ENCODE measurements at regions not wholly inside any gene's neighbourhood (a gene's known extent, or its start where the extent isn't known, plus 50 kb on each side); places are given as distances from the start of the nearest gene placed in this dataset.
"Not testable (repeated sequence)": the region's sequence is repeated elsewhere in the genome, so short reads cannot be mapped to it uniquely, and the experiment has no call there.

DNA sequence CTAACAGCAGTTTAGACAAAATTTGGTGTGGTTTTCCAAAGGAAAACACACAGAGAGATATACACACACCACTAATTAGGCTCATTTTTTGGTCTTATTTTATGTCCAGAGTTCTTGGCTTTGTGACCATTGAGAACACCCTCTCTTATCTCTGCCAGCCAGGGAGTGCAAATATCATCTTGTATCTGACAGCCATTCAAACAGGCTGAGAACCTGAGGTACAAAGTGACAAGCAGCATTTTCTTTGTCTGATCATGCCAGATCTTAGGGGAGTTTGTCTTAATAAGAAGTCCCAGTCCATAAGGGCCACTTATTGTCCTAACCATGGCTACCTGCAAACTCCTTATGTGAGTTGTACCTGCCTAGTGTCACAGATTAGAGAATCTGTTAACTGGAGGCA lies 1165.2 kb downstream of the BRINP3 start:
- no peak for DNase-seq

DNA sequence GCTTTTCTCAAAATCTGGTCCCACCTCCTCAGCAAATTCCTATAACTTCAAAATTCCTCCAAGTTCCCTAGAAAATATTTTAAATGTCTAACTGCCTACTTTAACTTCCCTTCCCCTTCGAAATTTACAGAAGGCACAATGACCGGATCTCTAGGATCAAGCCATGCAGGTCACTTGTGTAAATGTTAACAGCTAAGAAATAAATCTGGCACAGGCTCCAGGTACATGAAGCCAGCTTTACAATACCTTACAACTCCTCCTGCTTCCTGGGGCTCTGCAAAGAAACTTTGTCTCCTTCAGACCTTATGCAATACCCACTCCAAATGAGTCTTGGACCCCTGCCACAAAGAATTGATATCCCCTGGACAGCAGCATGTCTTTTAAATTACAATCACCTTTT lies 1164.2 kb downstream of the BRINP3 start:
- DNase-seq: no peak

DNA sequence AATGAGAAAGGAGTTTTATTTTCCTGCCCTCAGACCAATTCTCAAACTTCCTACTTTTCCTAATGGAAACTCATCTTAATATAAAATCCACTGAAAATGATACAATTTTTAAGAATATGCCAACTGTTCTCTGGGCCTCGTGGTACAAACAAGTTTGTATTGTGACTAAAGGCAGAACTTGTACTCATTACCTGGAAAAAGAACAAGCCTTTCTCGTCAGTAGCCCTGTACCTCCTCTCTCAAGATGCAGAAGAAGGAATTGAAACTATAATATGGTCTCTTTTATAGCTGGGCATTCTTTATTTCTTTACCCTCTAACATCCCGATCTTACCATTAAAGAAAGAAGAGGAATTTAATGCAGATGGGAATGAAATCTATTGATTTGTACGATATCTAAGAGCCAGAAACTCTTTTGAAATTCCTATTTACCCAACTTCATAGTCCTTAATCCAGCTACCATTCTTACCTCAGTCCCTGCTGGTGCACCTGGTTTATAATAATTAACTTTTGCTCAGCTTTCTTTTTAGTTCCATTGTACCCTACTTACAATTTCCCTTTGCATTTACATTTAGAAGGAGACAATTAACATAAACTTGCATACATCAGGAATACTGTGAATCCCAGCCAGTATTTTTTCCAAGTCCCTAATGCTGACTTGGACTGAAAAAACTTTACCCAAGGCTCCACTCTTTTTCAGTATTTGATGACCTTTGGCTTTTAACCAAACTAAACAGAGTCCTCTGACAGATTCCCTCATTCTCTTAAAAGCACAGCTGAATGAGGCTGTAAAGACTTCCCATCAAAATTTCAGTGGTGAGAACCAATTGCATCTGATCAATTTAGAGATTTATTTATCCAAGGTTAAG lies 1162.4 kb downstream of the BRINP3 start:
- no peak for DNase-seq

DNA sequence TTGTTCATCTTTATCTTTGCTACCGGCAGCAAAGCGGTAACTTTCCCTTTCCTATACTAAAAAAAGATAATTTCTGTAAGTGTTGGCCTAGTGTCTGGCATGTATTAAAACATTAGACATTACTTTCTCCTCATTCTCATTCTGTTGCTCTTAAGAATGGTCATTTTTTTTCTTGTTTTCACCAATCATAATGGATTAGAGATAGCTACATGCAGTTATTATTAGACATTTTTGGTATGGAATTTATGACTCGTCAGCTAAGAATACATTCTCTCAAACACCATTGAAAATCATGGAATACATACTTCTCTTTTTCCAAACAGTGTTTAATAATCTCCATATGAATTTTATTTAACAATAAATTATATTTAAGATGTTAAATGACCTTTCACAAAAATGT lies 1154.6 kb downstream of the BRINP3 start:
- DNase-seq: no peak

DNA sequence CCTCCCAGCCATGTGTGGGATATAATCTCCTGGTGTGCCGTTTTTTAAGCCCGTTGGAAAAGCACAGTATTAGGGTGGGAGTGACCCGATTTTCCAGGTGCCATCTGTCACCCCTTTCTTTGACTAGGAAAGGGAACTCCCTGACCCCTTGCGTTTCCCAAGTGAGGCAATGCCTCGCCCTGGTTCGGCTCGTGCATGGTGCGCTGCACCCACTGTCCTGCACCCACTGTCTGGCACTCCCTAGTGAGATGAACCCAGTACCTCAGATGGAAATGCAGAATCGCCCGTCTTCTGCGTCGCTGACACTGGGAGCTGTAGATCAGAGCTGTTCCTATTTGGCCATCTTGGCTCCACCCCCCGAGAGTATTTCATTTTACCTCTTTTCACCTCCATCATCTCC lies 1146.6 kb downstream of the BRINP3 start:
- not testable (repeated sequence) for DNase-seq

DNA sequence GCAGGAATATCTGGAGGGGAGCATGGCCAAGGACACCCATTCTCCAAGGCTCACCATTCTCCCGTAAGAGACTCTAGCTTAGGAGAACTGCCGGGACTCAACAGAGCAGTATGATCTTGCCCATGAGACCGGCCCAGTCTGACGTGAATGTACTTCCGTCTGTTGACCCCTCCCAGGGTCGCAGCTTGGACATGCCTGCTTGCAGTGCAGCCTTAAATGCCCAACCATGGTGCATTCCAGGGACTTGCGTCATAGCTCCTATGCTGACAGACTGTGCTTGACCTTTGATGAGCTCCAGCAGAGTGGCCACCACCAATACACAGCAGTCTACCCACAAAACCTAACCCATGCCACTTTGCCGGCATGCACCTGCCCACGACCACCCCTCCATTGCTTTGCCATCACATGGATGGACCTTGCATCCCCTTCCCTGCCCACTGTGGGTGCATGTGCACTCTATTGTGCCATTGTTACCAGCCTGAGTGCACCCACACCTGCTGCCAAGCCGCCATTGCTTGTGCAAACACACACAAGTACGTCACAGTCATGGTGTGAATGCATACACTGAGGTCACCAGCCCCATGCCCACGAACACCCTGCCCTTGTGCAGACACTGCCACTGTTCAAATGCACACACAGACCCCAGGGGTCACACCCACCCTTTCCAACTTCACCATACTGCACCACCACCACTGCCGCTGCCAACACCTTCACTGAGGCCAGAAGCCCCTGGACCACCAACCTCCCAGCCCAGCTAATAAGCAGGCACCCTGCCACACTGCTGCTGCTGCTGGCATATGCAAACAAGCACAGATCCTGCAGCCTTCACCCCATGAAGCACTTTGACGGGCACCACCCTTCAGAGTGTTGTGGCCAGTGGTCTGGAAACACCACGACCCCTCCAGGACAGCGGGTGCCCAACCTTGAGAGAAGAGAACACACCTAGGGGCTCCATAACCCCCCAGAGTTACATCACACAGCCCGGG lies 1141.3 kb downstream of the BRINP3 start:
- no peak for DNase-seq

DNA sequence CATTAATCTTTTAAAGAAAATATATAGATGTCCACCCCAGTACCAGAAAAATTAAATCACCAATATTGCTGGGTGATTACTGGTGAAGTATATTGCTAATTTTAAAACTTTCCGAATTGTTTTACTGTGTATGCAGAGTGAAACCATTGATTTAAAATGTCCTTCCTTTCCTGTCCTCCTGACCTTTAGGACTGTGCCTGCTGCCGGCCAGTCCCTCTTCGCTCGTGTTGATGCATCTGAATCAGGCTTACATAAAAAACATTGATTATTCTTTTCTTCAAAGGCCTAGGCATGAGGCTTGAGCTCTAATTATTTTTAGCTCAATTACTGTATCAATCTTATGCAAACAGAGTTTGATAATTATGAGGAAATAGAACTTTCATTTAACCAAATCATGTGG lies 1128.1 kb downstream of the BRINP3 start:
- DNase-seq: no peak

DNA sequence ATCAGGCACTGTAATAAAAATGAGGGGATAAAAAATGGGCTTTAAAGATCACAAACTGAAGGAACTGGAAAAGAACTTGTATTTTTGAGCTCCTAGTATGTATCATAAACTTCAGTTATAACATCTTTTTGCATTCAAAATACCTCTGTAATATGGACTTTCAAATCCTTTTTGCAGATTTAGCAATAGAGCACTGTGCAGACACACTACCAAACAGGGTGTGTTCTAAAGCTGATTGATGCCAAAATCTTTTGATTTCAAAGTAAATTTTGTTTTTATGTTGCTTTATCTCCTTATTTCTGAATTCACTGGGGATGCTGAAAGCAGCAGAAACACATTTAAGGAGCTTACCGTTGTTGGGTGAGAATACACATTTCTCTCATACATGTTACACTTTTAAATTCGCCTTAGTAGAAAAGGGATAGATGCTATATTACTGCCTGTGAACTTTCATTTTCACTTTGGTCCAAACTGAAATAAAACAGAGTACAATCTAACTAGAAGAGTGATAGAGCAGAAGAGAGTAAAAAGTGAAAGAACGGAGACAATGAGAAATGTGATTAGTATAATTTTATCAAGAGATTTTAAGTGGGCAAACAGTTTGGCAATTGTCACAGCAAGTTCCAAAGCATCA lies 1126.6 kb downstream of the BRINP3 start:
- DNase-seq: no peak

DNA sequence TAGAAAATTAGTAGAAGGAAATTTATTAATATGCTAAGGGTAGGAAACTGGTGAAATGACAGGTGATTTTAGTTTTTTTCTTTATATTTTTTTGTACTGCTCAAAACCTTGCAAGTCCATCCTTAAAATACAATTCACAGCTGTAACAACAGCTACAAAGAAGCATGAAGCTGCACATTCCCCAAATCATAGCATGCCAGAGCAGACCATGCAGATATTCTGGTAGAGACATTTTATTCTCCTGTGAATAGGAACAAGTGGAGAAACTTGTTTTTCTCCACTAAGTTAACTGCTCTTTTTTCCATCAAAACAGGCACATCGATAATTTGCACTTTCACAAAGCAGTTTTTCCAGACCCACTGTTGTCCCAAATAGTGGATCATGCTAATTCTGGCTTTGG lies 1125.7 kb downstream of the BRINP3 start:
- DNase-seq: no peak

DNA sequence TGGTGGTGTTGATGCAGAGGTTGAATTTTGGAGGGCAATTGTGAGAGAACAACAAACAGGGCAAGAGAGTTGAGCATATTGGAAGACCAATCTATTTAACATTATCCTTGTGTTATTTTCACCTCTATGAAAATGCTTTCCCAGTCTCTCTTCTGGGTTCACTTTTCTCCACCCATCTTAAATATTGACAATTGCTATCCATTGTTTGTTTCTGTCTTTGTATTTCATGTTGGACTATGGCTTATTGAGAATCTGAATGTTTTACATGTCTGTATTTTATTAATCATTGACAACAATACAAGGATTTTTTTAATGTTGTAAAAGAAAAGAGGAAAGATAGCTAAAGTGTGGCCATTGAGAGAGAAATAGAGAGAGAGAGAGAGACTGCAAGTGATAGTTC lies 1121.5 kb downstream of the BRINP3 start:
- no peak for DNase-seq

DNA sequence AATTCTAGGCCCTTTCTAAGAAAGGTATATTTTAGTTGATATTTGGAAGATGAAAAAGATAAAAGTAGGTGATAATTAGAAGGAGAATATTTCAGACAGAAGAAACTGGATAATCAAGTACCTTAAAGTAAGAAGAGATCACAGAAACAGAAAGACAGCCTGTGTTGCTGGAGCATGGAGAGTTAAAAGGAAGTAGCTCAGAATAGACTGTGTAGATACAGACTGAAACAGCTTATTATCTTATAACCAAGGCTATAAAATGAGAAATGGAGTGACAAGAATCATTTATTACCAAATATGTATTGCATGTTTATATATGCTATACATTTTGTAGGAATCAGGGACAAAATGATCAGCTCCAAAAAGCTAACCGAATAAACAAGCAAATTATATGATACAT lies 1120.3 kb downstream of the BRINP3 start:
- no peak for DNase-seq

DNA sequence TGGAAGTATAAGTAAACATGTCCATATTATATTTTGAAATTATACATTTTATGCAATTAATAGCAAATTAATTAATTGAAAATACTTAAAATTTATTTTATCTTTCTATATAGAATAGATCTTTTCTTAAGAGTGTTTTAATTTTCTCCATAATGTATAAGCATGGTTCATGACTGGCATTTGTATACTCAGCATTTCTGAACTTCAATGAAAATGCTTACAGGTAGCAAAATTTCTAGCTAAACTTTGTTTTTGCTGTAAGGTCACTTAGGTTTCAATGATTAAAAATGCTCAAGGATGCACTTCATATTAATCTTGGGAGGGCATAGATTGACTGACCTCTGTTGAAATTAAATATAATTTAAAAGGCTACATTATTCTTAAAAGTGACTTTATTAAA lies 1108.1 kb downstream of the BRINP3 start:
- no peak for DNase-seq

DNA sequence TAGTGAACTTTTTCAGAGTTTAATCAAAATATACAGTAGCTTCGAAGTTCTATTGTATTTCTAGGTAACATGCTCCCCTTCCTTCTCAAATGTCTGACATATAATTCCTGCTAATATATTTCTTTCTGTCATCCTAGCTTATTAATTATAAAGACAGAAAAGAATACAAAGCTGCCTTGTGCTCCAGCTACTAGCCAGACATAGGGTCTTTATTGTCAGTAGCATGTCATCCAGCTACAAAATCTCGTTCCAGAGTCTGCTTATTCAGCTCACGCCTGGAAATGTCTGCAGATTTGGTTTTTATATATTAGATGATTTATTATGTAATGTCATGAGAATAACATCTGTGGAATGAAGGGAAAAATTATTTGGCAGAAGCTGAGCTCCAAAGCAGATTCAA lies 1102.8 kb downstream of the BRINP3 start:
- no peak for DNase-seq

DNA sequence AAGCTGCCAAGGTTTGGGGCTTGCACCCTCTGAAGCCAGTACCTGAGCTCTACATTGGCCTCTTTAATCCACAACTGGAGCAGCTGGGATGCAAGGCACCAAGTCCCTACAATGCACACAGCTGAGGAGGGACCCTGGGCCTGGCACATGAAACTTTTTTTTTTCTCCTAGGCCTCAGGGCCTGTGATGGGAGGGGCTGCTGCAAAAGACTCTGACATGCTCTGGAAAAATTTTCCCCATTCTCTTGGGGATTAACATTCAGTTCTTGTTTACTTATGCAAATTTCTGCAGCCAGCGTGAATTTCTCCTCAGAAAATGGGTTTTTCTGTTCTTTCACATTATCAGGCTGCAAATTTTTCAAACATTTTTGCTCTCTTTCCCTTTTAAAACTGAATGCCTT lies 1072.2 kb downstream of the BRINP3 start:
- DNase-seq: no peak

DNA sequence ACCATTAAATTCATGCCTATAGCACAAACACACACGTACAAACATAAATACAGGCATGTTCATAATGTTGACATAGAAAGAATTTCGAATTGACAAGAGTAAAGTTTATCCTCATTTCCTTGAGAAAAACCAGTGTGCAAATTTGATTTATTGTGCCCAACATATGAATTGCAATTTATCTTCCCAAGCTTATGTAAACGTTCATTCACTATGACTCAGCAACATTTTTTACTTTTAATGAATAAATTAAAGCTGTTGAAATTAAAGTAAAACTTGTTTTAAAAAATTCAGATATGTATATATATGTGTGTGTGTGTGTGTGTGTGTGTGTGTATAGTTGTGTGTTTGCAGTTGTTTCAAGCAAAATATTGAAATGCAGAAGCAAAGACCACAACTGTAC lies 1067.9 kb downstream of the BRINP3 start:
- no peak for DNase-seq

DNA sequence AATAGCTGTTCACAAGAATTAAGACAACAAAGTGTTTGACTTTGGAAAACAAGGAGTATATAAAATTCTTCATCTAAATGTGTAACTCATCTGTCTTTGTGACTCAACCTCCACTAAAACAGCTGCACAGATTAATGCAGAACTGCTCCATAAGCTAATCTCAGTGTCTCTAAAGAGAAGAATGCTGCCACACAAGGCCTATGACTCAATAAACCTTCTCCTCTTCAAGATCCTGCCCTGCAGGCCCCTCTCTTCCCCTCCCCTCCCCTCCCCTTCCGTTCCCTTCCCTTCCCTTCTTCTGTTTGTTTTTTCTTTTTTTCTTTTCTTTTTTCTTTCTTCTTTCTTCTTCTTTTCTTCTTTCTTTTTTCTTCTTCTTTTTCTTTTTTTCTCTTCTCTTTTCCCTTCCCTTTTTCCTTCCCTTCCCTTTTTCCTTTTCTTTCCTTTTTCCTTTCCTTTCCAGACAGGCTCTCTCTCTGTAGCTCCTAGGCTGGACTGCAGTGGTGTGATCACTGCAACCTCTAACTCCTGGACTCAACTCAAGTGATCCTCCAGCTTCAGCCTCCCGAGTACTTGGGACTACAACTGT lies 1052.8 kb downstream of the BRINP3 start:
- no peak for DNase-seq

DNA sequence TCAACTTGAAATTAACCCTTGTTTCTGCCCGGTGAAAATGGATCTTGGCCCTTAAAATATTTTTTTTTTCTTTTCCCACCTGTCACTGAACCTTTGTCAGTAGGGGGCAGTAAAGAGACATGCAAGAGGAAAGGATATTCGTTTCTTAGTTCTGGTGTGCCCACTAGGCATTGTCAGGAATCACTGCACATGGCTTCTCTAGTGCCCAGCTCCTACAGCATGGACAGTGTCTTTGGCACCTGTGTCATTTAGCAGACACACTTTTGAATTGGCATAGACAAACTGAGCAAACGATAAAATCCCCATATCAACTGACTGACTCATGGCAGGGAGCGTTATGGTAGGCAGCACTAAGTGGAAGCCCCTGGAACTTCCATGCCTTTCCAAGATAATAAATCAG lies 1048.1 kb downstream of the BRINP3 start:
- no peak for DNase-seq

DNA sequence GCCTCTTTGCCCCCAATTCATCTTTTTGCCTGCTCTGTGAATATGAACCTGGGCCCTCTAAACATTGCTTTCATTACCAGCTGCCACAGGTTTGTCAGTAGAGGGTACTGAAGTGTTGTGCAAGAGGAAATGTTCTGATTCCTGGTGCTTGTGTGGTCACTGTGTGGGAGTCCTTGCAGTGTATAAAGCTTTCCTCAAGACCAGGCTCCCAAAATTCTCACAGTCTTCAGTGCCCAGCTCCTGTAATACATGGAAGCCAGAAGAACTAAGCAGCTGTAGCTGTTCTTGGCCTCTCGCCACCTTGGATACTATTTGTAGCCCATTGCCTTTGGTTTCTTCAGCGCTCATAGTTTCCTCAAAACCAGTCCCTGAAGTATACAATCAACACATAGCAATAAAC lies 1046.2 kb downstream of the BRINP3 start:
- DNase-seq: no peak

DNA sequence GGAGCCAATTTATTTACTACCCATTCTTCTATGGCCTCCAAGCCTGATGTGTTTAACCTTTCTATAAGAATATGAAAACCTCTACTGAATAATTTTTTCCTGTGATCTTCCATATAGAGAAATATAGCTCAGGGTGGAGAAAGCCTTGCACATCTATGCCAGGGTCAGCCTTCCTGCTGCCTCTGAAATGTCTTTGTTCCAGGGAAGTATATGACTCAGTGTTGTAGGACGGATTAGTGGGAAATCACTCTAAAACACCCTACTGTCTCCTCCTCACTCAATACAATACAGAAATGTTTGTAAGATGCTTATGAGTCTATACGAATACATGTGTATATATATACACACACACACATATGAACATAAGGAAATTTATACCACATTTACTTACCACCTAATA lies 1044.9 kb downstream of the BRINP3 start:
- DNase-seq: no peak

DNA sequence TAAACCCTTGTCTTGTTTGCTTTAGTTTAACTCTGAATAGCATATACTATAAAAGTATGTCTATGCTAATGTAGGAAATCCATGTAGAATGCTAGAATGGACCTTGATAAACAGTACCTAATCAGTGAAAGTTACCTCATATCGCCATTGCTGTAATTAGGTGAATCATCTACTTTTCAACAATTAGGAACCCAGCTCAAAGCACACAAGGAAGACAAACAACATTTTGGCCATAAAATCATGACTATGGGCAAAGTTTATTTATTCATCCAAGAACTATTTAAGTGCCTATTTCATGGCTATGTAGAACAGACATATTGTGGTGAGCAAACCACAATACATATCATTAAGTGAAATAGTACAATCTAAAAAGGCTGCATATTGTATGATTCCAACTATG lies 1043.2 kb downstream of the BRINP3 start:
- no peak for DNase-seq

DNA sequence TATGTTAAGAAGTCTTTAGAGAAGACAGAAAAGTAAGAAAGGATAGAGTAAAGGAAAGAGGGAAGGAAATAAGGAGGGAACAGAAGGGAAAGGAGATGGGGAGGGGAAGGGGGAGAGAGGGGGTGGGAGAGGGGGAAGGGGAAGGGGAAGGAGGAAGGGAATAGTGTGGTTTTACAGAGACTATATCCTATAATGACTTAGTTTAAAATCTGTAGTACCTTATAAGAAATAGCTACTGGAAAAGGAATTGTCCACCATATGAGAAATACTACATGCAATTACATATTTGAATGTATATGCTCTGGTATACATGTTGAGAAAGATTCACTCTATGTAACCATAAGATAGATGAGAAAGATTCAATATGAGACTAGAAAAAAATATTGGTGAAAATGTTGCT lies 1042.3 kb downstream of the BRINP3 start:
- DNase-seq: no peak

DNA sequence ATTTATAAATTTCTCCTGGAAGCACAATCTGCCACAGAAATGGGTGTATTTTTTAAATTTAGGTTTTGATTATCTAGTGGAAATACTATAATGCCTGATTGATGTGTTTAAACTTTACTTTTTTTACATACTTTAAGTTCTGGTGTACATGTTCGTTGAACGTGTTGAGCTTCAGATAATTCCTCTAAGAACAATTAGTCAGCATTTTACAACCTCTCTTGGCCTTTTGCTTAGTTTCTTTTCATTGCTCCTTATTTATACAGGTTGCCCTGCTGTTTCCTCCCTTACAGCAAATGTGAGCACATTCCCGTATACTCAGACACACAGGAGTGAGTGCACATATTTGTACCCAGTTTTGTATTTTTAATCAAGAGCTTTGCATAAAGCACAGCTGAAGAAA lies 1038.9 kb downstream of the BRINP3 start:
- no peak for DNase-seq

DNA sequence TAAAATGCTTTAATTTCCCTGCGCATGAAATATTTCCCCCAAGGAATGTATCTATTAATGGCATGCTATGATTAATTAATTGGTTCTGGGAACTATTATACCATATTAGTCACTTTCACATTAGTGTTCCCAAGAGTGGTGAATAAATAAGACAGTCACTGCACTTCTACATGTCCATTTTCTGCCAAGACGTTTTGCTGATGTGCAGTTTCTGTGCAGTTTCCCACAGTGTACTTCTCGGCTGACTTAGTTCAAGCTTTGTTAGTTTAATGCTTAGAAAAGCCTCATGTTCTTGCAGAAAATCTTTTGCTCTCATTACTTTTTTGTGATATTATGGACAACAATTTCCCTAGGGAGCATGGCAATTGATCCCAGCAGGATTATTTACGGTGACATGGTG lies 1014.5 kb downstream of the BRINP3 start:
- no peak for DNase-seq
